NCI-H2227 (cell line): ENCODE measurements at regions not wholly inside any gene's neighbourhood (a gene's known extent, or its start where the extent isn't known, plus 50 kb on each side); places are given as distances from the start of the nearest gene placed in this dataset.

Experiments
- DNase-seq: peaks from one replicate; lab custom pipeline; 2025; ENCODE audit not compliant: unreplicated experiment; lab: John Stamatoyannopoulos, UW

DNA sequence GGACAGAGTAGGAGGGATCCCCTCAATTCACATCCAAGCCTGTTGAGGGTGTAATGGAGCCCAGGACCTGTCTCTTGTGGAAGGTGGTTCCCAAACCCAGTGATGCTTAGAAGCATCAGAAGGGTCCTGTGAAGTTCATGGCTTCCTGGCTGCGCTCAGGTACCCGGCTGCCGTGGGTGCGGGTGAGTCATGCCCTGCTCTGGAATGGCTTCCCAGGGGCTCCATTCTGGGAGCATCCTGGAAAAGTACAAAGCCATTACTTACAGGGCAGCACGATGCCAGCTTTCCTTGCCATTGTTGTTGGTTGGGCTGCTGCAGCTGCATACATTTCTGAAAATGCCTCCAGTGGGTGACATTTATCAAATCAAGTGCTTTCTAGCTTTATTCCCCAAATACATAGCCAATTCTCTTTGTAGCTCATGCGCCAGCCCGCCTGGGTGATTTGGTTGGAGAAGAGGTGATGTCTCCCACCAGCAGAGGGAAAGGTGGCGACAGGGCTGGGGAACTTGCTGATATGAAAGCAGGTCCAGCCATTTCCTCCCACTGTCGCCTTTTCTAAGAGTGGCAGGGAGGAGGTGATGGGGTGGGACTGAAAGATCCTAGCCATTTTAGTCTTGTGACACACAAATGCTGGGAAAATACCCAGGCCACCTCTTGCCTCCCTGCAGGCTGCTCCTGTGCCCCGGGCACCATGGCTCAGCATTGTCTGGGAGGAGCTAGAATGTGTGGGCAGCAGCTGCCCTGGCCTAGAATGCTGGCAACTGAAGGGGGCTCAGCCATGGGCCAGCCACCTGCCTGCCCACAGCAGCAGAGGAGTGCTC, 65.9 kb upstream of the HPCAL1 start:
- DNase-seq, result no peak

DNA sequence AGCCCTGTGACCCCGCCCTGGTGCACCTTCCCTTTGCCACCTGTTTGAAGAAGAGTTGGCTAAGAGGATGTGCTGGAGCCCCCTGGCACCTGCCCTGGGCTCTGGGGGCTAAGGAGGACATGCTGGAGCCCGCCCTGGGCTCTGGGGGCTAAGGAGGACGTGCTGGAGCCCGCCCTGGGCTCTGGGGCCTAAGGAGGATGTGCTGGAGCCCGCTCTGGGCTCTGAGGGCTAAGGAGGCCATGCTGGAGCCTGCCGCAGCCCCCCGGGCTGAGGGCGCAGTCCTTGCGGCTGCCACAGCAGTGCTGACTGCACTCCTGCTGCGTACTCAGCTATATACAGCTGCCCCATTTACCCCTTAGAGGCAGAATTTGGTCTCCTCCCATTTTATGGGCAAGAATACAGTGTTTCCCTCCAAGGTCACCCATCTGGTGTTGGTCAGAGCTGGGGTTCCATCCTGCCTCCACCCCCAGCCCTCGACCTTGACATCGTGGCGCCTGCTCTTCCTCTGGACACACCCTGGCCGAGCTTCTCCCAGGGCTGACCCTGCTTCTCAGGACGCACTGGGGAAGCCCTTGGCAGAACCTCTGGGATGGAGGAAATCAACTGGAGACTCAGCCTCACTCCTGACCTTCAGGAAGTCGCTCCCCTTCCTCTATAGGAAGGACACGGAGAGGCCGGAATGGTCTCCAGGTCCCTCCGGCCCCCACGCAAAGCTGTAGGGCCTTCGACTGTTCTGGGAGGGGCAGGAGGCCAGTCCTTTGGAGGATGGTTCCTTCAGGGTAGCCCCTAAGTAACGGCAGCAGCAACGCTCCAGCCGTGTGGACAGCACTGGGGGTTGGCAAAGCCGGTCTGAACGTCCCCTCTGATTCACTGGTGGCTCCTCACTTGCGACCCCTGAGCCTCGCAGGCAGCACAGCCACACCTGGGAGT, 65.0 kb upstream of the HPCAL1 start:
- DNase-seq, result no peak

DNA sequence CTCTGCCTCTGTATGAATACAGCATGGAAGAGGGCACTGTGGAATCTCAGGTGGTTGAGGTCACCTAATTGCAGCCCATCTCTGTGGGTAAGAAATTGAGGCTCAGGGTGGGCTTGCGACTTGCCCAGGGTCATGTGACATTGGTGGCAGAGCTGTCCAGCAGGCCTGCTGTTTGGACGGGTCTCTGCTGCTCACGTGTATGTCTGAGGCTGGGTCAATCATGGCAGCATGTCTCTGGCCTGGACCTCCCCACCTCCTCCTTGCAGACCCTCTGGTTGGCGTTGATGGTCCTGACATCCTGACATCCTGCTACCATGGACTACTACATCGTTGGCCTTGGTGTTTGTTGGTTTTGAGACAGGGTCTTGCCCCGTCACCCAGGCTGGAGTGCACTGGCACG, 64.3 kb upstream of the HPCAL1 start:
- no peak for DNase-seq

DNA sequence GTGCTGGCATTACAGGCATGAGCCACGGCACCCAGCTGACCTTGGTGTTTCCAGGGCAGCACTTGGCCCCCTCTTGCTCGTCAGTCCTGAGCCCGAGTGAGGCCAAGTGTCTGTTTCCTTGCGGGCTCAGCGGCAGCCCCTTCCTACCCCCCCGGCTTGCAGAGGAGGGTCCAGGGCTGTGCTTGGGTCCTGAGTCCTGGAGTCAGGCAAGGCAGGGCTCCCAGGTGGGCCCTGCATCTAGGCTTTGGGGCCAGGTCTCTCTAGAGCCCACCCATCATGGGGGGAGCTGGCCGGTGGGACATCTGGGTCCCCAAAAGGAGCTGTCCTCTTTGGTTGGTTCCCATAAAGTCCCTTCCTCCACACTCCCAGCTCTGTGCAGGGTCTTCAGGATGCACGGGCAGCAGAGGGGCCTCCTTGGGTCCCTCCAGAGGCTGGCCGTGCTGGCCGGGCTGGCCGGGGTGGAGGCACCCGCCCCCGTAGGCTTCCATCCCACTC, 63.7 kb upstream of the HPCAL1 start:
- DNase-seq, result no peak

DNA sequence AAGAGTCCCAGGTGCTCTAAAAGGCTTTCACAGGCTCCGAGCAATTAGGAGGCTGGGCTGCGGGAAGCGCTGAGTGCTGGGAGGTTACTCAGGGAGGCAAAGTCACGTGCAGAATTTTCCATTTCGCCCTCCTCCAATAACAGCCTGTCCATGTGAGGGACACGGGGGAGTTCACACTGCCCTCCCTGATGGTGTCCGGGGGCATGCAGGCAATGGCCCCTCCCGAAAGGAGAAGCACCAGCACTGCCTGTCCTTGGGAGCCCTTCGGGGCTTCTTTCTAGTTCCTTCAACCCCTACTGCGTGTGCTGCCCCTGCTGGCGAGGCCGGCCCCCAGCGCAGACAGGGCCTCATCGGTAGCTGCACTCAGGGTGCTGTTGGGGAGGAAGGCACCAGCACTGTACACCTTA, 63.1 kb upstream of the HPCAL1 start:
- DNase-seq, result no peak

DNA sequence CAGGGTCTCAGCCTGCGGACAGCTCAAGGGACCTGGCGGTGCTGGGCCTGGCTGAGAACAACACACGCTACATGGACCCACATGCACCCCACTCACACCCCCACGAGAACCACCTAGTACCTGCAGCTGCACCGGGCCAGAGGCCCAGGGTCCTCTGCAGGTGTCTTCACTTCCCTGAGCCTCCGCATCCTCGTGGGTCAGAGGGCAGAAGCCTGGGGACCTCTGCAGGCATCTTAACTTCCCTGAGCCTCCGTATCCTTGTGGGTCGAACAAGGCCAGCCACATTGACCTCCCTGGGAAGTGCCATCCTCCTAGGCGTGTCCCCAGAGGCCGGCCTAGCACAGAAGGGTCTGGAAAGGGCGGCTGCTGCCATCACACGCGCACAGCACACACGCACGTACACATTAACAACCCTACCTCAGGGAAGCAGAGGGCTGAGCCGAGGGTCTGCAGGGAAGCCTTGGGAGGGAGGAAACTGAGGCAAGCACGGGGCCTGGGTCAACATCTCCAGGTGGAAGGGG, 62.5 kb upstream of the HPCAL1 start:
- no peak for DNase-seq

DNA sequence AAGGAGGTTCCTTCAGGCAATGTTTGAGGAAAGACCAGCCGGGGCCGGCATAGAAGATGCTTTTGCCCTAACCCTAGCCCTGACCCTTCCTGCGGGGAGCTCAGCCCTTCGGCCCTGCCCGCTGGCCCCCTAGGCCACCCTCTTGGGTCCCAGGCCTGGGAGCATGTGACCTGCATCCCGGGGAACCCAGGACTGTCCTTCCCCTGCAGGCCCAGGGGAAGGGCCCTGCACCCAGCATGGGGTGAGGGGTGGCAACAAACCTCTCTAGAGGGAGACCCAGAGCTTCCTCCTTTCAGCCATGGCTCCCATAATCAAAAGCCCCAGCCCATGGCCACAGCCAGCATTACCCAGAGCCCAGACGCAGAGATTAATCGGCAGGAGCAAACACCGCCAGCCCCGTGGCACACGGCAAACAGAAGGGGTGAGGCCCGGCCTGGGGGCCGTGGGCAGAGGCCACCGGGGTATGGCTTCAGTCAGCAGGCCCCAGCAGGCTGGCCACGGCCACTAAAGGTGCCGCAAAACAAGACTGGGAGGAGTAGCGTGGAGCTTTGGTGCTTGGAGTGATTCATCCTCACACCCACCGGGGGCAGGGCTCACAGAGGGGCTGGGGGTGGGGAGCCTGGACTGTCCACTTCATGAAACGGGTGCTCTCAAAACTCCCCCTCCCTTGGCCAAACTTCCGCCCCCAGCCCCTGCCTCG, 61.6 kb upstream of the HPCAL1 start:
- DNase-seq, result no peak

DNA sequence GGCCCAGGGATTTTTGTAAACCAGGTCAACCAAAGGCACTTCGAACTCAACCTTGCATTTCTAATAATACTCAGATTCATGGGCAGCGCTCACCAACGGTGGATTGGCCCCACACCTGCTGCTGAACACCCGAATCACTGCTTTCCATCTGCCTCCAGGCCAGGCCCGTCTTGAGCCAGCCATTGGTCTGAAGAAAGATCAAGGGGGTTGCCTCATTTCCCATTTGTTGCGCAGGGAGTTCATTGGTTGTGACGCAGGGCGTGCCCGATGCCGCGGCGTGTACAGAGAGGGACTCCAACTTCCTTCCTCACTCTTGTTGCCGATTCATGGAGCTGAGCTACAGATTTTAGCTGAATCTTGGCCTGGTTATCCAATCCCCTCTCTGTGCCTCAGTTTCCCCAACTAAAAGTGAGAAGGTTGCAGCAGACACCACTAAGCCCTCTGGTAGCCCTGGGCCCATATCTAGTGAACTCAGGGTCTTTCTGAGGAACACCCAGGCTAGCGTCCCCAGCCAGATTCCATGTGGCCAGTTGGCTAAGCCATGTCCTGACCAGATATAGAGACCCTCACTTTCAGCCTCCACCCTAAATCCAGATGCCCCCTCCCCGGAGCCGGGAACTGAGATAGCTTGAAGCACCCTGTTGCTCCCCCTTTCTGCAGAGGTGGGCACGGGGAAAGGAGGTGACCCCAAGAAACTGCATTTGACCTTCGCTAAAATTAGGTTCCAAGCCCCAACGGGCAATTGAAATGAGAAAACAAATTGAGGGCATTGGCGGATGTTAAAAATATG, 60.9 kb upstream of the HPCAL1 start:
- DNase-seq, result no peak

DNA sequence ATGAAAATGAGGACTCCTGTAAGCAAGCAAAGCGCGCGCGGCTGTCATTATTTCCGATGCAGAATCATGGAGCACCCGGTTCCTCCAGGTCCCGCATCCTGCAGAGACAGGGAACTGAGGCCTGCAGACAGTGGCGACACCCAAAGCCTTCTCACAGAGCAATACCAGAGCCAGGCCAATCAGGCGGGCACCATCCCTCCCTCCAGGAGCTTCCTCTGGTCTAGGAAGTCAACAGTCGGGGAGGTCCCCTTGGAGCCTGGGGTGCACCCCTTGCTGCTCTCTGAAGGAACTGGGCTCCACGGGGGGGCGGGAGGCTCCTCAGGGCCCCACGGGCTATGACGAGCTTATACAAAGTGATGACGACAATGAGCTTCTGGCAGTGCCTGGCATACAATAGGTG, 60.3 kb upstream of the HPCAL1 start:
- DNase-seq, result no peak

DNA sequence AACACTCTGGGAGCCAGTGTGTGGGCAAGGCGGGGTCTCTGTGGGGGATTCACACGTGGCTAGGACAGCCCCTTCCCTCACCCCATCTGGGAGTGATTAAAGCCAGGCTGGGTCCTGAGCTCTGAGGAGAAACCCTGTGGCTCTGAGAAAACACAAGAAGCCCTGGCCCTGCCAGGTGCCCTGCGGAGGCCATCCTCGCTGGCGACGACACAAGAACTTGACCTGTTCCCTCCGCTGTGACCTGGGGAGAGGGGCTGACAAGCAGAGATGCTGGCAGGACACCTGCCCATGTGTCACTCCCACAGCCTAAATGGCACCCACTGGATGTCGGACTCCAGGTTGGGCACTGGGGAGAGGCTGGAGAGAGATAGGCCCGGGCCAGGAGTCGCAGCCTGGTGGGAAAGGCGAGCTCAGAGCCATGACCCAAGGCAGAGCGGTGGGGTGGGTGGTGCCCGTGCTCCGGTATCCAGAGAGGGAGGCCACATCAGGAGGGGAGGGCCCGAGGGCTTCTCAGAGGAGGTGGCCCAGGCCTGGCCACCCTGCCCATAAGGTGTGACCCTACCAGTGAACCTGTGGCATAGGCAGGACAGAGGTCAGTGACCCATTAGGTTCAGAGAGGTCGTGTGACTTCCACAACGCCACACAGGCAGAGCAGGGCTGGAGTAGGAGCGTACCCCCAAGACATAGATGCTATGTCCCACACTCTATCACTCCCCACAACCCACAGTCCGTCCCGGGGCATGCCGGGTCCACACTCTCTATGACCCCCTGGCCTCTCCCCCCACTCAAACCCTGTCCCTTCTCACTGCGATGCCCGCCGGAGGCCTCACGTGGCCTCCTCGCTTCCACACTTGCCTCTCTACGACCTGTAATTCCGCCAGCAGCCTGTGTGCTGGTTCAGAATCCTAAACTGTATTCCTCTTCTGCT, 59.4 kb upstream of the HPCAL1 start:
- DNase-seq, result no peak

DNA sequence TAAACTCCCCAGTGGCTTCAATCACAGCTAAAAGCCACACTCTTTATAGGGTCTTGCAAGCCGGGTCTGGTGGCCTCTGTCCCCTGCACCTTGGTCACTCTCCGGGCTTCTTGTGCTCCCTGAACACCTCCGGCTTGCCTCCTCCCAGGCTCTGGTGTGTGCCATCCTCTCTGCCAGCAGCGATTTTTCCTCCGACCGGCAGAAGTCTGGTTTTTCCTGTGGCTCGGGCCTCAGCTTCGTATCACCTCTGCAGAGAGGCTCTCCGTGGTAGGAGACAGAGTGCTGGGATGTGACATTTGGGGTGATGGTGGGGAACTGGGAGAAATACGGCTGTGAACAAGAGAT, 58.8 kb upstream of the HPCAL1 start:
- DNase-seq, result no peak

DNA sequence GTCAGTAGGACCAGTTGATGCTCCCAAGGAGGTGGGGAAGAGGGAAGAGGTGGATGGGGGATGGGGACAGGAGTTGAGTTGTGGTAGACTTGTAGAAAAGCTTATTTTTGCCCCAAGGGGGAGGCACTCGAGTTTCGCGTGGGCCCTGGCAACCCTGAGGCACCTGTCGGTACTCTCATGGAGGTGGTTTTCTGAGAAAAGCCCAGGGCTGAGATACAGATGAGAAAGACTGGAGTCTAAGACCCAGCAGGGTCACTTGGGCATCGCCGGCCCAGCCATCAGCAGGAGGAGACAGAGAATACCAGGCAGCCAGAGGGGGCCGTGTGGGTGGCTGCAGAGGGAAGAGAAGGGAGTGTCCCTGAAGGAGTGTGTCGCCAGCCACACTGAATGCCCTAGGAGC, 57.7 kb upstream of the HPCAL1 start:
- no peak for DNase-seq

DNA sequence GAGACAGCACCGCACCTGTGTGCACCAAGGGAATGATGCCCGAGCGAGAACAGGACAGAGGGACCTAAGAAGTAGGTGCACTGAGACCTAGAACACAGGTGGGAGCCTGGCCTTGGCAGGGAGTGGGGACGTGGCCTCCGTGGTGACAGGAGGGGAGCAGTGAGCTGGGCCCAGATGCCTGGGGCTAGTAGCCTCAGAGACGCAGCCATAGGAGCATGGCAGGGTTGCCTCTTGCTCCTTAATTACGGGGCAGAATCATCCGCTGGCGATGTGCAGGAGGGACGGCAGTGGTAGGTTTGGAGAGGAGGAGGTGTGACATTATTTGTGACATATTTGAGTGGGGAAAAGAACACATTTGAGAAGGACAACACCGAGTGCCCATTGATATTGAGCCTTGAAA, 57.0 kb upstream of the HPCAL1 start:
- DNase-seq, result no peak

DNA sequence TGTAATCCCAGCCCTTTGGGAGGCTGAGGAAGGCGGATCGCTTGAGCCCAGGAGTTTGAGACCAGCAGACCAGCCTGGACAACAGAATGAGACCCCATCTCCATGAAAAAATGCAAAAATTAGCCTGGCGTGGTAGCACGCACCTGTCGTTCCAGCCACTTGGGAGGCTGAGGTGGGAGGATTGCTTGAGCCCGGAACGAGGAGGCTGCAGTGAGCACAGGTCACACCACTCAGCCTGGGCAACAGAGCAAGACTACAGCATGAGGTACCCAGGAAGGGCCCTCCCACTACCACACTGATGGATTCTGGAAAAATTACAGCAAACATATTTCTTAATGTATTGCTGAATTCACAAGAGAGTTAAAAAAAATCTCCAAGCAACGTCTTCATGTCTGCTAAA, 56.3 kb upstream of the HPCAL1 start:
- DNase-seq, result no peak

DNA sequence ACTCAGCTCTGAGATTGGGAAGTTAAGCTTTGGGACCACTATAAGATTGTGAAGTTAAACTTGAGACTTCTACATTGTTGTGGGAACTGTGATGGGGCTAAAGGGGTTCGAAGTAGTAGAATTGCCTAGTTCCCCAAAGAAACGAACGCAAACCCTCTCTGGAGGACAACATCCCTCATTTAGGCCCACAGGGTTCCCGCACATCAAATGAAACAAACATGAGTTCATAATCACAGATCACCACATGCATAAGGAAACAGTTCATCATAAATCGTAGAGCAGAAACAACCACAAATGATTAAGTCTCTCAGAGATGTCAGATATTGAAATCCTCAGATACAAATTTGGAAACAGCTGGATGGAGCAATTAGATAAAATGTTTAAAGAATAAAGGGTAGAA, 55.9 kb upstream of the HPCAL1 start:
- DNase-seq, result no peak

DNA sequence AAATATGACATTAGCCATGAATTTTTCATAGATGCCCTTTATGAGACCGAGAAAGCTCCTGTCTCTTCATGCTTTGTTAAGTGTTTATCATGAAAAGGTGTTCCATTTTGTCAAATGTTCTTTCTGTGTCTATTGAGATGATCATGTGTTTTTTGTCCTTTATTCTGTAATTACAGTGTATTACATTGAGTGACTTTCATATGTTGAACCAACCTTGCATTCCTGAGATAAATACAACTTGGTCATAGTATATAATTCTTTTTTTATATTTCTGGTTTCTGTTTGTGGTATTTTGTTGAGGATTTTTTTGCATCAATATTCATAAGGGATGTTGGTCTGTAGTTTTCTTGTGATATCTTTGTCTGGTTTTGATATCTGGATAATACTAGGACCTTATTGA, 52.9 kb upstream of the HPCAL1 start:
- DNase-seq, result peak; percentile 6

DNA sequence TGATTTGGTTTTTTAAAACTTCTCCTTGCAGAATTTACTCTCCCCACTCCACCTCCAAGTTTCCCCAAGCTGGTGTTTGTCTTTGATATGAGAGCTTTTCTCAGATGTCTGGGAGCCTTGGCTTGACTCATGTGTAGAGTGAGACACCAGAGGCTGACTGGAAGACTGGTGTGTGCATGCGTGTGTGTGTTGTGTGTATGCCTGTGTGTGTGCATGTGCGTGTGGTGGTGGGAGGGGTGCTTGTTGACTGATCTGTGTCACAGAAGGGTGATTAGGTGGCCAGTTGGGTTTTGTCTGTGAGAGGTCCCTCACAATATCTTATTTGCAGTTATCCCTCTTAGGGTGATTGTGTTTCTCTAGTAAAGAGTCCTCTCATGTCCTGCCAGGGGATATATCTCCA, 50.5 kb upstream of the HPCAL1 start:
- no peak for DNase-seq

DNA sequence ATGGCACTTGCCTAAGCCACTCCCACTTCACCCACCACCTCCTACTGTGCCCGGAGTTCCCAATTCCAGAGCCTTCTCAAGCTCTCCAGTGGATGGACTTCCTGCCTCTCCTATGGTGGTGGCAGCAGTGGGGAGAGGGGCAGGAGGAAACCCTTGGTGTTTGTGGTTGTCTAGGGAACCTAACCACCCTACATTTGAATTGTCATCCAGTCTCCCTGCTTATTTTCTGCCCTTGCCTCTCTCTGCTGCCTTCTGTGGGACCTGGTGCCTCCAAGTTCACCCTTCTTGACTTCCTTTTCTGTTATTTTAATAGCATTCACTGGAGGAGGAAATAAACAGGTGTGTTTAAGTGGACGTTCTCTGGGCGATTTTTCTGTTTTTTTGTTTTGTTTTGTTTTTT, 50.0 kb upstream of the HPCAL1 start:
- no peak for DNase-seq
